Forelimb muscle (tissue), 1 donor: ENCODE measurements at regions not wholly inside any gene's neighbourhood (a gene's known extent, or its start where the extent isn't known, plus 50 kb on each side); places are given as distances from the start of the nearest gene placed in this dataset.

ENCODE experiments used
- DNase-seq: peaks from one replicate; pipeline ENCODE4 v3.0.0-alpha.2; 2013; ENCODE audit warnings: low read depth

DNA sequence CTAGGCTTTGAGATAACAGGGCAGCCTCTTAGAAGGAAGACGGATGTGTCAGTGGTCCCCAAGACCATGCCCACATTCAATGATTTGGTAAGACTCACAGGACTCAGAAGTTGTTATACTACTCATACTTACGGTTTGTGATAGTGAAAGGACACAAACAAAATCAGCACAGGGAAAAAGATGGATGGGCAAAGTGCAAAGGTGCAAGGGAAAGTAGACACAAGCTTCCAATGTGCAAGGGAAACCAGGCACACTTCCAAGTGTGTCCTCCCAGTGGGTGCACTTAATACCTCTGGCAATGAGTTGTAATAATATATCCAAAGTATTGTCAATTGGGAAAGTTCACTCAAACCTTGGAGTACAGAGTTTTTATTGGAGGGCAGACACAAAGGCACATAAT lies 53.8 kb upstream of the VCX start:
- no peak for DNase-seq

DNA sequence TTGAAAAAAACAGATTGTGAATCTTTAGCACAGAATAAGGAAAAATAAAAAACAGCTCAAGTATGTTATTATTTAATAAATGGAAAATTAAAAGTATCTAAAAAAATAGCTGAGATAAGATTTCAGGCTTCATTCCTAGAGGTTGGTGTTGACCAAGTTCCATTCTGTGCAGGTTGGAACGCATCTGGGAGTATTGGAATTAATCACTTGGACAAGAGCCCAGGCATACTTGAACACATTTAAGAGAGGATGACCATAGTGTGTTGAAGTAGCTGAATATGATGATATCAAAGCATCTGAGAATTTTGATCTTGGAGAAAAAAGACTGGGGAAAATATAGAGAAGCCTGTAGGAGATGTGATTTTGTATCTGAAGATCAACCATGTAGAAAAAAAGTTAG lies 54.6 kb upstream of the VCX start:
- no peak for DNase-seq

GRCh38 chrX:7787714-7788113 lies 55.3 kb upstream of the VCX start:
- DNase-seq: no peak

- no peak for DNase-seq
These were observed 58.4 kb upstream of the VCX start for GRCh38 chrX:7784580-7784979.

DNA sequence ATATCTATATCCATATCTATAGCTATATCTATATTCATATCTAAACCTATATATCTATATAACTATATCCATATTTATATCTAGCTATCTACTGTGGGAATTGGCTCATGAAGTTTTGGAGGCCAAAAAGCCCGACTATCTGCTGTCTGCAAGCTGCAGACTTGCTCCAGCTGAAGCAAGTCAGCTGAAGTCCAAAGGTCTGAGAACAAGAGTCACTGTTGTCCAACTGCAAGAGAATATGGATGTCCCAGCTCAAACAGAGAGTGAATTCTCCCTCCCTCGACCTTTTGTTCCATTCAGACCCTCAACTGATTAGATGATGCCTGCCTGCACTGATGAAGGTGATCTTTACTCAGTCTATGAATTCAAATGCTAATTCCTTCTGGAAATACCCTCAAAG lies 63.3 kb upstream of the VCX start:
- no peak for DNase-seq

GRCh38 chrX:7775987-7776386 lies 67.0 kb upstream of the VCX start:
- DNase-seq: no peak

GRCh38 chrX:7771788-7772438 lies 71.1 kb upstream of the VCX start:
- DNase-seq: no peak

DNA sequence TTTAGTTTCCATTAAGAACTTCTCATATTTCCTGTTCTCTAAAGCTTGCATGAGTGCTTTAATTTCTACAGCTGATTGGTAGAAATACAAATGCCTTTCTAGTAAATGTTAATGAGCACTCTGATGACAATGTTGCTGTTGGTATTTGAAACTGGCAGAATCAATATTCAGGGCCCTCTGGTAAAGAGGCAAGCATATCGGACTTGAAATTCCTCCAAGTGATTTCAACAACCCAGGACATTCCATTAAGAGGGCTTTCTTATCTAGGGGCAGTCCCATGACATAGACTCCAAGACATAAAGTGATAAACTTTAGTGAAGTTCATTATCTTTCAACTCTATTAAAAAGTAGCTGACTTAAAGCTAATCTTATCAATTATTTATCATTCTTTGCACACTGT lies 83.1 kb upstream of the VCX start:
- DNase-seq: no peak

- no peak for DNase-seq
These were observed 96.1 kb upstream of the VCX start for GRCh38 chrX:7746856-7747255.

- no peak for DNase-seq
These were observed 112.9 kb upstream of the VCX start for GRCh38 chrX:7730071-7730470.

DNA sequence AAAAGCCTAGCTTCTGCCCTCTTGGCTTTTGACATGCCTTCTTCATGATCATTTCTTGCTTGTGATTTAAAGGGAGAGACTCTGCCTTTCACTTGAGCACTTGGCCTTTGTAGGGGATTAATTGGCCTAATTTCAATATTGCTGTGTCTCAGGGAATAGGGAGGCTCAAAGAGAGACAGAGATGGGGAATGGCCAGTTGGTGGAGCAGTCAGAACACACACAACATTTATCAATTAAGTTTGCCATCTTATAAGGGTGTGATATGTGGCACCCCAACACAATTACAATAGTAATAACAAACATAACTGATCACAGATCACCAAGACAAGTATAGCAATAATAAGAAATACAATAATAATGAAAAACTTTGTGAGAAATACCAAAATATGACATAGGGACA lies 122.5 kb upstream of the VCX start:
- no peak for DNase-seq

- no peak for DNase-seq
These were observed 128.6 kb upstream of the VCX start for GRCh38 chrX:7714351-7714750.

DNA sequence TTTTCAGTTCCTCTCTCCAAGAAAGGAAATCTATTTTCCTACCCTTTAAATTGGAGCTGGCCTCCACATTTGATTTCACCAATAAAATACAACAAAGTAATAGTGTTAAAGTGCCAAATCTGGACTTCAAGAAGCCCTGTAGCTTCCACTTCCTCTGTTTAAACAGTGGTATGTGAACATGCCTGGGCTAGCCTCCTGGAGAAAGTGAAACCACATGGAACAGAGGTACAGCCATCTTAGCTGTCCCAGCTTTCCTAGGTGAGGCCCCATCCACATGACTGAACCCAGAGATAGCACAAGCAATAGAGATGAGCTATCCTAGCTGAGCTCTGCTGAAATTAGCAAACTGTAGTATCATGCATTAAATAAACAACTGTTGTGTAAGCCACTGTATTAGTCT lies 131.8 kb upstream of the VCX start:
- DNase-seq: no peak

- DNase-seq: no peak
These were observed 133.1 kb upstream of the VCX start for GRCh38 chrX:7709845-7710244.

DNA sequence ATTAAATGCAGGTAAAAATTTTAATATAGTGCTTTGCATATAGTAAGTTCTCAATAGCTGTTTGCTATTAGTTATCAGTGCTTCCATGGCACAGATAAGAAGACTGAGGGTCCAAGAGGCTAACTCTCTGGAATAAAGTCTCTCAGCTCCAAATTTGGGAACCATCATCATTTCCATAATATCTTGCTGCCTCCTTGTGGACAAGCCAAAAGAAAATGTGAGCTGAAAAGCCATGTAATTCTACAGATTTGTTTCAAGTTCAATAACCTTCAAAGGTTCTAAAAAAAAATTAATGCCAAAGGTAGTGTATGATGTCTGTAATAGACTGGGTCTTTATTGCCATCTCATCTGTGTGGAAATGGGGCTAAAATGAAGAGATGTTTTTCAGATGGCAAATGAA lies 136.9 kb upstream of the VCX start:
- DNase-seq: no peak

DNA sequence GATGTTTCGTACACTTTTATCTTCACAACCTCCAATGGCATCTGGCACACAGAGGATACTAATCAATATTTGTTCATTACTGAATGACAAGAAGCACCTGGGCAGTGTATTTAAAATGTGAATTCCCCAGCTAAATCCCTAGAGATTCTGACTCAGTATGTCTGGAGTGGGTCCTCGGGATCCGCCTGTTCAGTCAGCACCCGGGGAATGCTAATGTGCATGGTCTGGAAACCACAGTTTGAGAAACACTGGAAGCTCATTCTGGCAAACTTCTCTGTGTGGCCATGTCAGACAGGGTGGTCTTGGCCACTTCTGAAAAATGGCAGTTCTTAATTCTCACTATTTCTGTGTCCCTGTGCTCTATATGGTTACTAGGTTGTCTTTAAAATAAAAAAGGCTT lies 138.8 kb upstream of the VCX start:
- no peak for DNase-seq

- no peak for DNase-seq
These were observed 144.7 kb upstream of the VCX start for GRCh38 chrX:7698248-7698647.

- no peak for DNase-seq
These were observed 152.1 kb upstream of the VCX start for GRCh38 chrX:7690842-7691241.

DNA sequence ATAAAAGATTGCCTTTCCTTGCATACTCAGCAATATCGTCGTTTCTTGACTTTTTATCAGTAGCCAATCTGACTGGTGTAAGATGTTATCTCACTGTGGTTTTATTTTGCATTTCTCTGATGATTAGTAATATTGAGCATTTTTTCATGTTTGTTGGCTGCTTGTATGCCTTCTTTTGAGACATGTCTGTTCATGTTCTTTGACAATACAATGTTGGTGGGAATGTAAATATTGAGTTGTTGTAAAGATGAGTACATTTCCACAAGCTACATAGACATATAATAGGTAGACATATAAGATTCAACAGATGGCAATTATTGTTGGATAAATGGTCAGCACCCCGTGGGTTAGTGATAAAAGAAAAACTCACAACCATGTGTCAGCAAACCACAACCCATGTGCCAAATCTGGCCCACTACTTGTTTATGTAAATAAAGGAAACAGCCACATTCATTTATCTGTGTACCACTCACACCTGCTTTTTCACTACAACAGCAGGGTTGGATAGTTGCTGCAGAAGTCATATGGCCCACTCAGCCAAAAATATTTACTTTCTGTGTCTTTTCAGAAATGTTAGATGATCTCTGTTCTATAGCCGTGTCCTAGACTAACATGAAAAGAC lies 153.1 kb upstream of the VCX start:
- no peak for DNase-seq

- no peak for DNase-seq
These were observed 162.8 kb upstream of the VCX start for GRCh38 chrX:7680181-7680580.

- no peak for DNase-seq
These were observed 188.7 kb upstream of the VCX start for GRCh38 chrX:7654316-7654715.

GRCh38 chrX:7647831-7648230 lies 195.1 kb upstream of the VCX start:
- DNase-seq: no peak

GRCh38 chrX:7641141-7641540 lies 201.8 kb upstream of the VCX start:
- DNase-seq: no peak

- no peak for DNase-seq
These were observed 202.6 kb upstream of the VCX start for GRCh38 chrX:7640392-7640791.
